ENCODE measurements at regions not wholly inside any gene's neighbourhood (a gene's known extent, or its start where the extent isn't known, plus 50 kb on each side); places are given as distances from the start of the nearest gene placed in this dataset.

GRCh38 chr6:133644548-133644891 lies 244.4 kb upstream of the TCF21 start:
- Histone ChIP-seq H4K20me1 (ENCODE audit: control insufficient read depth, insufficient read depth, low read depth, low read length) (no peaks in the 10 kb centered on the region), H3K9me3 (ENCODE audit: control insufficient read depth, insufficient read depth, low read length) (no peaks in the 10 kb centered on the region), H3K4me1 (ENCODE audit: control insufficient read depth, low read length) (no peaks in the 10 kb centered on the region), H3K4me2 (ENCODE audit: low read length) (no peak overlapping the region), H3F3A (ENCODE audit: control insufficient read depth, insufficient read depth) (no peaks in the 10 kb centered on the region), H3K27me3 (ENCODE audit: control insufficient read depth, low read length) (no peaks in the 10 kb centered on the region), H3K27ac (ENCODE audit: low read depth, low read length) (no peak overlapping the region), H3K9me2 (replicated peaks; ENCODE audit: control insufficient read depth, low read length) (no peaks in the 10 kb centered on the region), H3K79me2 (ENCODE audit: control insufficient read depth, low read length) (no peaks in the 10 kb centered on the region), H3K36me3 (ENCODE audit: control insufficient read depth, low read length) (no peaks in the 10 kb centered on the region), H3K4me3 (ENCODE audit: low read length) (no peak overlapping the region)
- TF ChIP-seq EZH2phosphoT487 (IDR thresholded peaks at IDR 0.05; ENCODE audit: borderline replicate concordance, low read length) (no peak), CTCF (IDR thresholded peaks at IDR 0.05; ENCODE audit: low read depth, low read length, poor library complexity, severe bottlenecking) (no peak)

- H3K36me3 ChIP-seq (ENCODE audit: control insufficient read depth, low read length): no peaks in the 10 kb centered on the region
- no peak overlapping the region for H3K4me3 ChIP-seq (ENCODE audit: low read length)
- H3K27ac ChIP-seq (ENCODE audit: low read depth, low read length): no peak overlapping the region
- no peaks in the 10 kb centered on the region for H4K20me1 ChIP-seq (ENCODE audit: control insufficient read depth, insufficient read depth, low read depth, low read length)
- H3K4me1 ChIP-seq (ENCODE audit: control insufficient read depth, low read length): no peaks in the 10 kb centered on the region
- H3K4me2 ChIP-seq (ENCODE audit: low read length): no peak overlapping the region
- H3K27me3 ChIP-seq (ENCODE audit: control insufficient read depth, low read length): no peaks in the 10 kb centered on the region
- H3K79me2 ChIP-seq (ENCODE audit: control insufficient read depth, low read length): no peaks in the 10 kb centered on the region
- no peaks in the 10 kb centered on the region for H3K9me3 ChIP-seq (ENCODE audit: control insufficient read depth, insufficient read depth, low read length)
- no peaks in the 10 kb centered on the region for H3K9me2 ChIP-seq (replicated peaks; ENCODE audit: control insufficient read depth, low read length)
- TF ChIP-seq EZH2phosphoT487 (IDR thresholded peaks at IDR 0.05; ENCODE audit: borderline replicate concordance, low read length): no peak
- no peak for TF ChIP-seq CTCF (IDR thresholded peaks at IDR 0.05; ENCODE audit: low read depth, low read length, poor library complexity, severe bottlenecking)
- no peaks in the 10 kb centered on the region for H3F3A ChIP-seq (ENCODE audit: control insufficient read depth, insufficient read depth)
These were observed 243.9 kb upstream of the TCF21 start for GRCh38 chr6:133644892-133645619.

- Histone ChIP-seq H3K4me1 (ENCODE audit: control insufficient read depth, low read length) (no peaks in the 10 kb centered on the region), H3K27ac (ENCODE audit: low read depth, low read length) (no peak overlapping the region), H3F3A (ENCODE audit: control insufficient read depth, insufficient read depth) (no peaks in the 10 kb centered on the region), H3K79me2 (ENCODE audit: control insufficient read depth, low read length) (no peaks in the 10 kb centered on the region), H3K4me2 (ENCODE audit: low read length) (no peak overlapping the region), H3K9me2 (replicated peaks; ENCODE audit: control insufficient read depth, low read length) (no peaks in the 10 kb centered on the region), H3K9me3 (ENCODE audit: control insufficient read depth, insufficient read depth, low read length) (no peaks in the 10 kb centered on the region), H4K20me1 (ENCODE audit: control insufficient read depth, insufficient read depth, low read depth, low read length) (no peaks in the 10 kb centered on the region), H3K27me3 (ENCODE audit: control insufficient read depth, low read length) (no peaks in the 10 kb centered on the region), H3K36me3 (ENCODE audit: control insufficient read depth, low read length) (no peaks in the 10 kb centered on the region), H3K4me3 (ENCODE audit: low read length) (no peak overlapping the region)
- TF ChIP-seq CTCF (IDR thresholded peaks at IDR 0.05; ENCODE audit: low read depth, low read length, poor library complexity, severe bottlenecking): no peak
- TF ChIP-seq EZH2phosphoT487 (IDR thresholded peaks at IDR 0.05; ENCODE audit: borderline replicate concordance, low read length): no peak
These were observed 242.8 kb upstream of the TCF21 start for GRCh38 chr6:133645966-133646740.
